ENCODE measurements at regions not wholly inside any gene's neighbourhood (a gene's known extent, or its start where the extent isn't known, plus 50 kb on each side); places are given as distances from the start of the nearest gene placed in this dataset.

- no peak for TF ChIP-seq CTCF (IDR thresholded peaks at IDR 0.05; ENCODE audit: low read depth, low read length, missing control alignments)
- H3K4me3 ChIP-seq (replicated peaks; ENCODE audit: low read depth, low read length): no peak overlapping the region
- no peak for DNase-seq (ENCODE audit: extremely low read depth, low read depth)
These were observed 227.7 kb downstream of the CRPPA start for GRCh38 chr7:16193631-16194030.

- DNase-seq (ENCODE audit: extremely low read depth, low read depth): no peak
- TF ChIP-seq CTCF (IDR thresholded peaks at IDR 0.05; ENCODE audit: low read depth, low read length, missing control alignments): no peak
- no peak overlapping the region for H3K4me3 ChIP-seq (replicated peaks; ENCODE audit: low read depth, low read length)
These were observed 232.2 kb downstream of the CRPPA start for GRCh38 chr7:16189026-16189715.

- DNase-seq (ENCODE audit: extremely low read depth, low read depth): no peak
- TF ChIP-seq CTCF (IDR thresholded peaks at IDR 0.05; ENCODE audit: low read depth, low read length, missing control alignments): no peak
- H3K4me3 ChIP-seq (replicated peaks; ENCODE audit: low read depth, low read length): no peak overlapping the region
These were observed 234.2 kb downstream of the CRPPA start for GRCh38 chr7:16187131-16187530.

- DNase-seq (ENCODE audit: extremely low read depth, low read depth): no peak
- no peak for TF ChIP-seq CTCF (IDR thresholded peaks at IDR 0.05; ENCODE audit: low read depth, low read length, missing control alignments)
- H3K4me3 ChIP-seq (replicated peaks; ENCODE audit: low read depth, low read length): no peak overlapping the region
These were observed 242.8 kb downstream of the CRPPA start for GRCh38 chr7:16178585-16178984.

- TF ChIP-seq CTCF (IDR thresholded peaks at IDR 0.05; ENCODE audit: low read depth, low read length, missing control alignments): no peak
- no peak overlapping the region for H3K4me3 ChIP-seq (replicated peaks; ENCODE audit: low read depth, low read length)
- no peak for DNase-seq (ENCODE audit: extremely low read depth, low read depth)
These were observed 243.2 kb downstream of the CRPPA start for GRCh38 chr7:16178092-16178491.

GRCh38 chr7:16174253-16174652 lies 247.1 kb downstream of the CRPPA start:
- DNase-seq (ENCODE audit: extremely low read depth, low read depth): no peak
- no peak overlapping the region for H3K4me3 ChIP-seq (replicated peaks; ENCODE audit: low read depth, low read length)
- TF ChIP-seq CTCF (IDR thresholded peaks at IDR 0.05; ENCODE audit: low read depth, low read length, missing control alignments): no peak

- no peak for DNase-seq (ENCODE audit: extremely low read depth, low read depth)
- no peak for TF ChIP-seq CTCF (IDR thresholded peaks at IDR 0.05; ENCODE audit: low read depth, low read length, missing control alignments)
- no peak overlapping the region for H3K4me3 ChIP-seq (replicated peaks; ENCODE audit: low read depth, low read length)
These were observed 249.0 kb downstream of the CRPPA start for GRCh38 chr7:16172366-16172765.

Data from HFF-Myc (cell line).